ENCODE measurements at regions not wholly inside any gene's neighbourhood (a gene's known extent, or its start where the extent isn't known, plus 50 kb on each side); places are given as distances from the start of the nearest gene placed in this dataset.

- TF ChIP-seq, protein P1, sequence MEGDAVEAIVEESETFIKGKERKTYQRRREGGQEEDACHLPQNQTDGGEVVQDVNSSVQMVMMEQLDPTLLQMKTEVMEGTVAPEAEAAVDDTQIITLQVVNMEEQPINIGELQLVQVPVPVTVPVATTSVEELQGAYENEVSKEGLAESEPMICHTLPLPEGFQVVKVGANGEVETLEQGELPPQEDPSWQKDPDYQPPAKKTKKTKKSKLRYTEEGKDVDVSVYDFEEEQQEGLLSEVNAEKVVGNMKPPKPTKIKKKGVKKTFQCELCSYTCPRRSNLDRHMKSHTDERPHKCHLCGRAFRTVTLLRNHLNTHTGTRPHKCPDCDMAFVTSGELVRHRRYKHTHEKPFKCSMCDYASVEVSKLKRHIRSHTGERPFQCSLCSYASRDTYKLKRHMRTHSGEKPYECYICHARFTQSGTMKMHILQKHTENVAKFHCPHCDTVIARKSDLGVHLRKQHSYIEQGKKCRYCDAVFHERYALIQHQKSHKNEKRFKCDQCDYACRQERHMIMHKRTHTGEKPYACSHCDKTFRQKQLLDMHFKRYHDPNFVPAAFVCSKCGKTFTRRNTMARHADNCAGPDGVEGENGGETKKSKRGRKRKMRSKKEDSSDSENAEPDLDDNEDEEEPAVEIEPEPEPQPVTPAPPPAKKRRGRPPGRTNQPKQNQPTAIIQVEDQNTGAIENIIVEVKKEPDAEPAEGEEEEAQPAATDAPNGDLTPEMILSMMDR (IDR thresholded peaks at IDR 0.05): no peak
- TF ChIP-seq POLR2A (IDR thresholded peaks at IDR 0.05): no peak
These were observed 417.1 kb downstream of the TAFA4 start for GRCh38 chr3:68515237-68515636.
